Peyer's patch (tissue), 4 donors: ENCODE measurements at regions not wholly inside any gene's neighbourhood (a gene's known extent, or its start where the extent isn't known, plus 50 kb on each side); places are given as distances from the start of the nearest gene placed in this dataset.

Source experiments
- DNase-seq, 3 donors: peaks; one replicate each; pipeline ENCODE4 v3.0.0-alpha.2; 2017 to 2019
- H3K27ac ChIP-seq, 4 donors: fragments of 200-600 bp; sonication (generic); one replicate each; pipeline ENCODE4 v1.5.1; 2016 to 2019
- H3K27me3 ChIP-seq, 2 donors: fragments of 200-600 bp; sonication (generic); one replicate each; pipeline ENCODE4 v1.5.1; 2019
- H3K36me3 ChIP-seq, 3 donors: fragments of 200-600 bp; sonication (generic); one replicate each; pipeline ENCODE4 v1.5.1; 2016 to 2019
- H3K4me1 ChIP-seq, 4 donors: fragments of 200-600 bp; sonication (generic); one replicate each; pipeline ENCODE4 v1.5.1; 2016 to 2019
- H3K4me3 ChIP-seq, 4 donors: fragments of 200-600 bp; sonication (generic); 1 replicate in 3 of 4; 2 replicates in 1 of 4; pipeline ENCODE4 v1.5.1; 2016 to 2019; ENCODE audit warnings: mild to moderate bottlenecking in 1 of 4
- H3K9me3 ChIP-seq, 4 donors: fragments of 200-600 bp; sonication (generic); one replicate each; pipeline ENCODE4 v1.5.1; 2016 to 2019; ENCODE audit warnings: mild to moderate bottlenecking in 1 of 4
- POLR2A ChIP-seq, 2 donors: fragments of 450-650 bp; IDR thresholded peaks; one replicate each; pipeline ENCODE4 v1.5.1; 2017; ENCODE audit warnings: antibody characterized with exemption in 2 of 2, mild to moderate bottlenecking in 2 of 2, moderate library complexity in 2 of 2
- TF ChIP-seq, protein P1 (sequence below), 6 experiments: fragments of 450-650 bp in 4 of 6; fragments of 200-600 bp in 2 of 6; sonication (generic) in 1 of 6; IDR thresholded peaks; one replicate each; pipeline ENCODE4 v1.5.1; 2017 to 2019; ENCODE audit warnings: antibody characterized with exemption in 6 of 6, mild to moderate bottlenecking in 3 of 6, moderate library complexity in 1 of 6

- no peaks in the 10 kb centered on the region for H3K27me3 ChIP-seq
- TF ChIP-seq, protein P1, sequence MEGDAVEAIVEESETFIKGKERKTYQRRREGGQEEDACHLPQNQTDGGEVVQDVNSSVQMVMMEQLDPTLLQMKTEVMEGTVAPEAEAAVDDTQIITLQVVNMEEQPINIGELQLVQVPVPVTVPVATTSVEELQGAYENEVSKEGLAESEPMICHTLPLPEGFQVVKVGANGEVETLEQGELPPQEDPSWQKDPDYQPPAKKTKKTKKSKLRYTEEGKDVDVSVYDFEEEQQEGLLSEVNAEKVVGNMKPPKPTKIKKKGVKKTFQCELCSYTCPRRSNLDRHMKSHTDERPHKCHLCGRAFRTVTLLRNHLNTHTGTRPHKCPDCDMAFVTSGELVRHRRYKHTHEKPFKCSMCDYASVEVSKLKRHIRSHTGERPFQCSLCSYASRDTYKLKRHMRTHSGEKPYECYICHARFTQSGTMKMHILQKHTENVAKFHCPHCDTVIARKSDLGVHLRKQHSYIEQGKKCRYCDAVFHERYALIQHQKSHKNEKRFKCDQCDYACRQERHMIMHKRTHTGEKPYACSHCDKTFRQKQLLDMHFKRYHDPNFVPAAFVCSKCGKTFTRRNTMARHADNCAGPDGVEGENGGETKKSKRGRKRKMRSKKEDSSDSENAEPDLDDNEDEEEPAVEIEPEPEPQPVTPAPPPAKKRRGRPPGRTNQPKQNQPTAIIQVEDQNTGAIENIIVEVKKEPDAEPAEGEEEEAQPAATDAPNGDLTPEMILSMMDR (IDR thresholded peaks at IDR 0.05): no peak
- H3K9me3 ChIP-seq: no peaks in the 10 kb centered on the region
These were observed 248.2 kb upstream of the KCNMB2 start for GRCh38 chr3:178288074-178288473.

DNA sequence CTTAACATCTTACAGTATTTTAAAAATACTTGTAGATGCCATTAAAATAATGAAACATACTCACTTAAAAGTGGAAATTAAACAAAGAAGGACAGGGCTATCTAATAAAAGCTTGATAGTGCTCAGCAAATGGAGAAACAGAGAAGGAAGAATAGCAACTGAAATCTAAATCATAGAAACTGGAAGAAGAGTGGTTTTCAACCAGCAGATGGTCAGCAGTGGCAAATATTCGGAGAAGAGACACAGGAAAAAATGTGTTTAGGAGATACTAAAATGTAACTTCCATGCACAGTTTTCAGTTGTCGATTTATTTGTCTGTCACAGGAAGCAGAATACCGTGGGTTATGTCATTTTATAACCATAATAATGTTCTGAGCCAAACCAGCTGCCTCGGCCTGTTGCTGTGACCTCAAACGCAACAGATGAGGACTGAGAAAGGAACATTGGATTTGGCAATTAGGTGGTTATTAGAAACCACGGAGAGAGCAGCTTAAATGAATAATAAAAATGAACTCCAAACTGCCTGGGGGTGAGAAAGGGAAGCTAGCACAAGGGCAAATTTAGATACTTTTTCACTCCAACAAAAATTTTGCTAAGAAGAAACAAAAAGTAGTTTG is 246.6 kb upstream of the KCNMB2 start:
- H3K27ac ChIP-seq: no peak overlapping the region
- H3K36me3 ChIP-seq: no peaks in the 10 kb centered on the region
- H3K4me3 ChIP-seq: no peak overlapping the region
- H3K27me3 ChIP-seq: no peaks in the 10 kb centered on the region
- H3K9me3 ChIP-seq: no peaks in the 10 kb centered on the region
- no peaks in the 10 kb centered on the region for H3K4me1 ChIP-seq
- no peak for DNase-seq
- TF ChIP-seq POLR2A (IDR thresholded peaks at IDR 0.05): no peak
- TF ChIP-seq, protein P1 (IDR thresholded peaks at IDR 0.05): no peak

More at GRCh38 chr3:178288074-178288473, 248.2 kb upstream of the KCNMB2 start:
- no peaks in the 10 kb centered on the region for H3K4me1 ChIP-seq
- no peak overlapping the region for H3K4me3 ChIP-seq
- H3K36me3 ChIP-seq: no peaks in the 10 kb centered on the region
- DNase-seq: no peak
- no peak overlapping the region for H3K27ac ChIP-seq

GRCh38 chr3:178291574-178292370 is 244.5 kb upstream of the KCNMB2 start:
- no peak overlapping the region for H3K4me3 ChIP-seq
- H3K9me3 ChIP-seq: no peaks in the 10 kb centered on the region
- H3K27ac ChIP-seq: no peak overlapping the region
- no peaks in the 10 kb centered on the region for H3K27me3 ChIP-seq
- H3K4me1 ChIP-seq: no peaks in the 10 kb centered on the region
- DNase-seq: no peak
- TF ChIP-seq POLR2A (IDR thresholded peaks at IDR 0.05): no peak
- TF ChIP-seq, protein P1 (IDR thresholded peaks at IDR 0.05): no peak
- no peaks in the 10 kb centered on the region for H3K36me3 ChIP-seq

DNA sequence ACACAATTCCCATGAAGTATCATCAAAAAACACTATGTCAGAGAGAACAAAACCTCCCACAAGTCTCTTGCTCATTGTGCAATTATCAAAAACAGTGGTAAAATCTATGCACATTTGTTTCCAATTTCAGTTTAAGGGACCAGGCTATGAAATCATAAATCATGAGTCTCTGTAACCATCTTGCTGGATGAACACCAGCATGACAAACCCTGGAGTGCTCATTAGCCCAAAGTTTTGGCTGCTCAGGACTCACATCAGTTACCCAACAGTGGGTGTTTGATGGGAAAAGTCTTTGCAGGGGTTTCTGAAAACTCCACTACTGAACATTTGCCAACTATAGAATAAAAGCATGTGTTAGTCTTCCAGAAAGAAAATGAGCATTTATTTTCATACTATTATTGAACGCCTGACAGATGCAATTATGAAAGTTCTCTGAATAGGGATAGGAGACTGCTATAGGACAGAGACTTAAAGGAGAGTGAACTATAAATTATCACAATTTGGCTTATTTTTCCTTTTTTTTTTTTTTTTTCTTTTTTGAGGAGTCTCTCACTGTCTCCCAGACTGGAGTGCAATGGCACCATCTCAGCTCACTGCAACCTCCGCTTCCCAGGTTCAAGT is 240.8 kb upstream of the KCNMB2 start:
- Histone ChIP-seq H3K27ac (no peak overlapping the region), H3K36me3 (no peaks in the 10 kb centered on the region), H3K9me3 (no peaks in the 10 kb centered on the region), H3K27me3 (no peaks in the 10 kb centered on the region), H3K4me1 (no peaks in the 10 kb centered on the region), H3K4me3 (no peak overlapping the region)
- DNase-seq: no peak
- TF ChIP-seq, protein P1 (IDR thresholded peaks at IDR 0.05): no peak
- TF ChIP-seq POLR2A (IDR thresholded peaks at IDR 0.05): no peak

GRCh38 chr3:178297199-178297598 is 239.0 kb upstream of the KCNMB2 start:
- H3K4me3 ChIP-seq: no peak overlapping the region
- H3K27ac ChIP-seq: no peak overlapping the region
- no peaks in the 10 kb centered on the region for H3K27me3 ChIP-seq
- DNase-seq: no peak
- H3K4me1 ChIP-seq: no peaks in the 10 kb centered on the region
- no peaks in the 10 kb centered on the region for H3K36me3 ChIP-seq
- no peaks in the 10 kb centered on the region for H3K9me3 ChIP-seq
- TF ChIP-seq, protein P1 (IDR thresholded peaks at IDR 0.05): no peak
- TF ChIP-seq POLR2A (IDR thresholded peaks at IDR 0.05): no peak
